Heart right ventricle (tissue), 16 donors: ENCODE measurements at regions not wholly inside any gene's neighbourhood (a gene's known extent, or its start where the extent isn't known, plus 50 kb on each side); places are given as distances from the start of the nearest gene placed in this dataset.
"Not testable (repeated sequence)": the region's sequence is repeated elsewhere in the genome, so short reads cannot be mapped to it uniquely, and the experiment has no call there.

ENCODE experiments used
- ATAC-seq, 8 donors: fragments of 200-7000 bp; cut with Tn5 transposase; one replicate each; pipeline ENCODE4 v1.9.1; 2020; ENCODE audit warnings: mild to moderate bottlenecking in 8 of 8, moderate library complexity in 8 of 8, moderate number of reproducible peaks in 1 of 8
- DNase-seq, 2 donors: peaks; one replicate each; pipeline ENCODE4 v3.0.0-alpha.2; 2020
- H3K27ac ChIP-seq, 10 donors: fragments of 200-600 bp; sonication (generic) in 2 of 10; one replicate each; pipeline versions ENCODE4 v1.5.0 to v1.8.0; 2020 to 2022; ENCODE audit warnings: mild to moderate bottlenecking in 3 of 10
- H3K27me3 ChIP-seq, 7 donors: fragments of 200-600 bp; one replicate each; pipeline ENCODE4 v1.8.0; 2021 to 2022; ENCODE audit warnings: mild to moderate bottlenecking in 2 of 7
- H3K36me3 ChIP-seq, 9 donors: fragments of 200-600 bp; sonication (generic) in 1 of 9; one replicate each; pipeline versions ENCODE4 v1.5.0 to v1.8.0; 2020 to 2022; ENCODE audit warnings: mild to moderate bottlenecking in 2 of 9
- H3K4me1 ChIP-seq, 9 donors: fragments of 200-600 bp; sonication (generic) in 1 of 9; one replicate each; pipeline versions ENCODE4 v1.5.0 to v1.8.0; 2020 to 2022; ENCODE audit warnings: mild to moderate bottlenecking in 4 of 9
- H3K4me3 ChIP-seq, 10 donors: fragments of 200-600 bp; sonication (generic) in 2 of 10; one replicate each; pipeline versions ENCODE4 v1.5.0 to v1.8.0; 2020 to 2022; ENCODE audit warnings: mild to moderate bottlenecking in 7 of 10, moderate library complexity in 2 of 10
- H3K9me3 ChIP-seq, 11 donors: fragments of 200-600 bp in 10 of 11; sonication (generic) in 2 of 11; one replicate each; pipeline versions ENCODE4 v1.5.0 to v1.8.0; 2013 to 2022; ENCODE audit warnings: mild to moderate bottlenecking in 2 of 11, control low read depth in 1 of 11, moderate library complexity in 1 of 11
- CTCF ChIP-seq, 9 donors: fragments of 200-600 bp; sonication (generic) in 2 of 9; IDR thresholded peaks; one replicate each; pipeline versions ENCODE4 v1.5.0 to v1.8.0; 2021 to 2022; ENCODE audit warnings: antibody characterized with exemption in 9 of 9, mild to moderate bottlenecking in 5 of 9, moderate library complexity in 1 of 9
- WGBS, 2 donors: extraction: QIAGEN DNeasy Blood & Tissue Kit; methylation state at CpG; one replicate each; pipeline ENCODE4 v1.1.7; 2013; ENCODE audit warnings: inconsistent platforms in 1 of 2; 5-methylcytosine and 5-hydroxymethylcytosine counted together
- intact Hi-C, 10 donors: fragments of 100-400 bp; cut with DNase I; formaldehyde crosslinking; loops; one replicate each; pipeline versions ENCODE4 v1.11.1 to v1.14.2; 2022
- donor health status: Arrhythmogenic right ventricular cardiomyopathy.
- donor health status: ischemic (EF 13 %, LVEDD 7.1; RV severe dilation, severe dysfunction).
- donor health status: healthy with polysubstance abuse.
- donor health status: DM: no; HTN: yes; CAD: no.
- donor health status: DM: no; HTN: no; CAD: no.
- donor health status: ischemic (EF 25% LVEDD 6.9; RV normal size, moderate dysfunction).
- donor health status: ischemic (EF 25% LVEDD 5.7; RV mildly dilated, moderate dysfunction).
- donor health status: healthy.
- donor health status: DM: yes; HTN: yes; CAD: no.
- donor health status: Ischemic cardiomyopathy.
- donor health status: ischemic (EF 35%, LVEDD 5.7; RV mildly dilated, moderate dysfunction).
- donor health status: nonischemic (EF 11% LVEDD 7.7; RV severe dilation, severe dysfunction).
- donor health status: DM: yes; HTN: yes; CAD: no.
- donor health status: PGD.
- donor health status: ischemic (EF 29% LVEDD 5.4; RV normal size, mild dysfunction).
- donor health status: nonischemic (EF 23%, LVEDD 6.1; RV moderate dilation, normal function).

- no peak overlapping the region for H3K4me3 ChIP-seq
- H3K4me1 ChIP-seq, result no peaks in the 10 kb centered on the region
- DNase-seq, result no peak
- no peaks in the 10 kb centered on the region for H3K36me3 ChIP-seq
- intact Hi-C loops, result no loop called here
- no peak for TF ChIP-seq CTCF (IDR thresholded peaks at IDR 0.05)
- H3K9me3 ChIP-seq, result no peaks in the 10 kb centered on the region
- ATAC-seq, result no peak
- H3K27ac ChIP-seq, result no peak overlapping the region
- WGBS, 2 donors, result 92 to 93% methylated on average over 9 of the region's 9 CpGs
- H3K27me3 ChIP-seq, result no peaks in the 10 kb centered on the region
Observed at GRCh38 chr6:151180330-151181048, 59.3 kb upstream of the AKAP12 start.

GRCh38 chr6:151181706-151182363 lies 57.9 kb upstream of the AKAP12 start:
- H3K36me3 ChIP-seq, result no peaks in the 10 kb centered on the region
- TF ChIP-seq CTCF (IDR thresholded peaks at IDR 0.05), result no peak
- intact Hi-C loops, result no loop called here
- no peaks in the 10 kb centered on the region for H3K4me1 ChIP-seq
- 16 to 67% methylated on average over 2 of the region's 2 CpGs for WGBS, 2 donors
- DNase-seq (no peak), ATAC-seq (no peak)
- H3K4me3 ChIP-seq, result no peak overlapping the region
- no peak overlapping the region for H3K27ac ChIP-seq
- H3K9me3 ChIP-seq, result no peaks in the 10 kb centered on the region
- H3K27me3 ChIP-seq, result no peaks in the 10 kb centered on the region

GRCh38 chr6:151182958-151183357 lies 56.8 kb upstream of the AKAP12 start:
- H3K27ac ChIP-seq, H3K4me3 ChIP-seq, H3K27me3 ChIP-seq, H3K9me3 ChIP-seq, DNase-seq, intact Hi-C loops, ATAC-seq, H3K36me3 ChIP-seq, H3K4me1 ChIP-seq: not testable (repeated sequence)
- 95 to 99% methylated on average over 6 of the region's 6 CpGs for WGBS, 2 donors

- Histone ChIP-seq H3K9me3 (no peaks in the 10 kb centered on the region), H3K27ac (no peak overlapping the region), H3K36me3 (no peaks in the 10 kb centered on the region), H3K4me3 (no peak overlapping the region), H3K4me1 (no peaks in the 10 kb centered on the region), H3K27me3 (no peaks in the 10 kb centered on the region)
- ATAC-seq, result no peak
- intact Hi-C loops, result no loop called here
- WGBS, 2 donors, result 47 to 49% methylated on average over 3 of the region's 3 CpGs
- DNase-seq, result no peak
- TF ChIP-seq CTCF (IDR thresholded peaks at IDR 0.05), result no peak
Observed at GRCh38 chr6:151185148-151185547, 54.6 kb upstream of the AKAP12 start.

GRCh38 chr6:151186306-151186705 lies 53.5 kb upstream of the AKAP12 start:
- H3K27me3 ChIP-seq, result no peaks in the 10 kb centered on the region
- intact Hi-C loops, result no loop called here
- no peaks in the 10 kb centered on the region for H3K9me3 ChIP-seq
- H3K4me1 ChIP-seq, result no peaks in the 10 kb centered on the region
- H3K36me3 ChIP-seq, result no peaks in the 10 kb centered on the region
- no peak overlapping the region for H3K27ac ChIP-seq
- DNase-seq (no peak), ATAC-seq (no peak)
- TF ChIP-seq CTCF (IDR thresholded peaks at IDR 0.05), result no peak
- WGBS, 2 donors, result 82 to 83% methylated on average over 1 of the region's 1 CpG
- H3K4me3 ChIP-seq, result no peak overlapping the region
